CD4-positive, alpha-beta memory T cell (primary cell): ENCODE measurements at regions not wholly inside any gene's neighbourhood (a gene's known extent, or its start where the extent isn't known, plus 50 kb on each side); places are given as distances from the start of the nearest gene placed in this dataset.

Experiments used
- CTCF ChIA-PET: fragments of 350-600 bp; sonication (Branson Sonifier 250); formaldehyde crosslinking; loops from one replicate; lab custom pipeline; 2021; ENCODE audit warnings: inconsistent platforms; ENCODE audit not compliant: partially characterized antibody; lab: Charles Lee
- POLR2A ChIA-PET: fragments of 350-600 bp; sonication (Branson Sonifier 250); formaldehyde crosslinking; loops from one replicate; lab custom pipeline; 2021; ENCODE audit not compliant: partially characterized antibody; lab: Charles Lee
- DNase-seq, 5 donors: peaks; one replicate each; pipeline versions ENCODE4 v3.0.0 to v3.0.0-alpha.2; 2020 to 2022; ENCODE audit warnings: mixed read lengths in 1 of 5
- H3K27ac ChIP-seq: one replicate; pipeline ENCODE4 v1.7.0; 2013; ENCODE audit warnings: low read depth, low read length
- H3K27me3 ChIP-seq: 2 replicates; pipeline ENCODE4 v1.7.0; 2013; ENCODE audit warnings: mild to moderate bottlenecking, low read length, moderate library complexity; ENCODE audit not compliant: insufficient read depth
- H3K36me3 ChIP-seq: 2 replicates; pipeline ENCODE4 v1.7.0; 2013; ENCODE audit warnings: mild to moderate bottlenecking, low read length, moderate library complexity; ENCODE audit not compliant: insufficient read depth
- H3K4me1 ChIP-seq: 2 replicates; pipeline ENCODE4 v1.7.0; 2013; ENCODE audit warnings: mild to moderate bottlenecking, low read length, moderate library complexity; ENCODE audit not compliant: insufficient read depth
- H3K4me3 ChIP-seq, 2 donors: one replicate each; pipeline ENCODE4 v1.7.0; 2013; ENCODE audit warnings: low read length in 2 of 2, mild to moderate bottlenecking in 1 of 2
- H3K9me3 ChIP-seq, 2 donors: one replicate each; pipeline ENCODE4 v1.7.0; 2013; ENCODE audit warnings: low read length in 2 of 2, control low read depth in 1 of 2; ENCODE audit not compliant: control insufficient read depth in 1 of 2
- H3K27ac Mint-ChIP-seq, 7 donors: one replicate each; pipeline ENCODE4 v1.8.0; 2020 to 2021; ENCODE audit warnings: mixed read lengths in 7 of 7, mild to moderate bottlenecking in 6 of 7, inconsistent platforms in 3 of 7, moderate library complexity in 3 of 7
- H3K27me3 Mint-ChIP-seq, 2 donors: one replicate each; pipeline ENCODE4 v1.8.0; 2020 to 2021; ENCODE audit warnings: mixed read lengths in 2 of 2
- H3K36me3 Mint-ChIP-seq, 2 donors: one replicate each; pipeline ENCODE4 v1.8.0; 2020 to 2021; ENCODE audit warnings: mixed read lengths in 2 of 2, inconsistent platforms in 1 of 2, mild to moderate bottlenecking in 1 of 2
- H3K4me1 Mint-ChIP-seq, 4 donors: one replicate each; pipeline ENCODE4 v1.8.0; 2020 to 2021; ENCODE audit warnings: mixed read lengths in 4 of 4, mild to moderate bottlenecking in 1 of 4
- H3K4me3 Mint-ChIP-seq, 8 donors: one replicate each; pipeline ENCODE4 v1.8.0; 2020 to 2021; ENCODE audit warnings: mixed read lengths in 8 of 8, mild to moderate bottlenecking in 7 of 8, moderate library complexity in 6 of 8, inconsistent platforms in 3 of 8
- H3K9me3 Mint-ChIP-seq, 8 donors: one replicate each; pipeline ENCODE4 v1.8.0; 2020 to 2021; ENCODE audit warnings: mixed read lengths in 8 of 8, mild to moderate bottlenecking in 5 of 8, inconsistent platforms in 3 of 8, moderate library complexity in 1 of 8
- intact Hi-C: fragments of 100-400 bp; cut with micrococcal nuclease; formaldehyde crosslinking; loops from one replicate; pipeline ENCODE4 v1.15.1; 2023

DNA sequence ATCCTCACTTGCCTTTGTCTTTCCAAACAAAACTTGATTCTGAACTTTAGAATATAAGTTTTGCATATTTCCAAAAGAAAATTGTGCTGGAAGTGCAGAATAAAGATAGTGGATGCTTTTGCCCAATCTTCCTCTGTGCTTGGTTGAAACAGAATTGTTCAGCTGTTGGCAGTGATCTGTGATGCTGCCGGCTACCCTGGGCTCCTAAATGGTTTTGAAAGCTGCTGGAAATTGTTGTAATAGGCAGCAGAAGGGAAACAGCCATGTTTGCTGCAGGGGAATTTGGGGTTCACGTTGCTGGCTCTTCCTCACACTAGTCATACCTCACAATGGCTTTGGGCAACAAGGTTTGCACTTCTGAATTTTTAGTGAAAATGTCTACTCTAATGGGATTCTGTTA, 398.0 kb downstream of the RAPGEF2 start:
- no peaks in the 10 kb centered on the region for H3K36me3 Mint-ChIP-seq
- no peaks in the 10 kb centered on the region for H3K4me1 Mint-ChIP-seq
- H3K27me3 Mint-ChIP-seq: peaks cover 7% of the 10 kb centered on the region in 2 donors
- no peak overlapping the region for H3K4me3 ChIP-seq
- peaks cover 0 to 3% (median 0%) of the 10 kb centered on the region in 8 donors for H3K9me3 Mint-ChIP-seq
- no peak overlapping the region for H3K27ac ChIP-seq
- no peak overlapping the region for H3K27ac Mint-ChIP-seq
- POLR2A ChIA-PET: no interaction called here
- no peaks in the 10 kb centered on the region for H3K27me3 ChIP-seq
- H3K9me3 ChIP-seq: no peaks in the 10 kb centered on the region
- CTCF ChIA-PET: no interaction called here
- no peaks in the 10 kb centered on the region for H3K36me3 ChIP-seq
- intact Hi-C loops: no loop called here
- no peak for DNase-seq
- H3K4me1 ChIP-seq: no peaks in the 10 kb centered on the region
- H3K4me3 Mint-ChIP-seq: no peak overlapping the region

DNA sequence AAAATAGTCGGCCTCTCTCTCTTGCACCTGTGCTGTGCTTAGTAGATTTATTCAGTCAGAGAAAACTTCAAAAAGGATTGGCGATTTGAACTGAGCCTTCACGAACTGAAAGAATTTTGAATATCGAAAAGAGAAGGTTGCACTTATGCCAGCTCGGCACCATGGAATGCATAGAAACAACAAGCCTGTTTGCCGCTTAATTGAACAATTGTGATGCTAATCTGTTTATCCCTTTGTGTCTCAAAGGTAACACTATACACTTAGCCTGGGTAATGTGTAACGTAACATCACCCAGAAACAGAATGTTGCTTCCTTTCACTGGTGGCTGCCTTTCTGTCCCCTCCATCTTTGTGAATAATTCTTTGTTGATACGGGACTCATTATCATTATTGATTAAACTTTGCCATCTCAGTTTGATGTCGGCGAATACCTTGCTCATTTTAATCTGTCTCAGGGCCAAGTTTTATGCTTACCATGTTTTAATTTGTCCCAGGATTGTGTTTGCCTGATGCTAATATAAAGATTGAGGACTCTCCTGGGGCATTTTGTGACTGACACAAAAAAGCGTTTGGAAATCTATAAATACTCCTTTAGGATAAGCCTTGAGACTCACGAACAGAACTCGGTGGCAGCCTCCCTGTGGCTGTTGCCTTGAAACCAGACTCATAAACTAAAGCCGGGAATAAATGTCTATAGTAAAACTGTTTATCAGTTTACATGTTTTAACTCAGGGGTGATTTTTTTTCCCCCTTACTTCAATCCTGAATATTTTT, 400.5 kb downstream of the RAPGEF2 start:
- Mint-ChIP-seq H3K27ac (no peak overlapping the region), H3K9me3 (peaks cover 0 to 3% (median 0%) of the 10 kb centered on the region in 8 donors), H3K27me3 (peaks cover 7 to 9% of the 10 kb centered on the region in 2 donors), H3K4me1 (no peaks in the 10 kb centered on the region), H3K36me3 (no peaks in the 10 kb centered on the region), H3K4me3 (no peak overlapping the region)
- Histone ChIP-seq H3K4me1 (no peaks in the 10 kb centered on the region), H3K27me3 (no peaks in the 10 kb centered on the region), H3K27ac (no peak overlapping the region), H3K36me3 (no peaks in the 10 kb centered on the region), H3K4me3 (no peak overlapping the region), H3K9me3 (no peaks in the 10 kb centered on the region)
- intact Hi-C loops: no loop called here
- DNase-seq: no peak
- CTCF ChIA-PET: no interaction called here
- POLR2A ChIA-PET: no interaction called here

DNA sequence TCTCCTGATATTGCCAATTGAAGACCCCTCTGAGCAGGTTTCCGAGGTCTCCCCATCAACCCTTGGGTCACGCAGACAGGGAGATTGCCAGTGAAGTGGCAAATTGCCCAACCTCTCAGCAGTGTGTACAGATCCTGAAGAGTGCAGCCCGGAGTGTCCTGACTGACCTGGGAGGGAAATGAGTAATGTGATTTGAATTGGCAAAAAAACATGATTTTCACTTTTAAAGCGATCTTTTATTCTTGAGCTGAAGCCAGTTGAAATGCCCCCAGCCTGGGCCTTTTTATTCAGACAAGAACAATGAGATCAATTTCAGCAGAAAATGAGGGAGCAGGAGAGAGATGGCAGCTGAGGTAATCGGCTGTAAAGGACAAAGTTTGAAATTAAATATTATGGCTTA, 401.8 kb downstream of the RAPGEF2 start:
- intact Hi-C loops: no loop called here
- Mint-ChIP-seq H3K36me3 (no peaks in the 10 kb centered on the region), H3K9me3 (peaks cover 0 to 3% (median 0%) of the 10 kb centered on the region in 8 donors), H3K27ac (no peak overlapping the region), H3K27me3 (peaks cover 7 to 9% of the 10 kb centered on the region in 2 donors), H3K4me1 (no peaks in the 10 kb centered on the region), H3K4me3 (no peak overlapping the region)
- no peak overlapping the region for H3K27ac ChIP-seq
- no peaks in the 10 kb centered on the region for H3K36me3 ChIP-seq
- no peaks in the 10 kb centered on the region for H3K4me1 ChIP-seq
- no peak overlapping the region for H3K4me3 ChIP-seq
- no peaks in the 10 kb centered on the region for H3K9me3 ChIP-seq
- no peaks in the 10 kb centered on the region for H3K27me3 ChIP-seq
- ChIA-PET CTCF (no interaction called here), POLR2A (no interaction called here)
- no peak for DNase-seq

DNA sequence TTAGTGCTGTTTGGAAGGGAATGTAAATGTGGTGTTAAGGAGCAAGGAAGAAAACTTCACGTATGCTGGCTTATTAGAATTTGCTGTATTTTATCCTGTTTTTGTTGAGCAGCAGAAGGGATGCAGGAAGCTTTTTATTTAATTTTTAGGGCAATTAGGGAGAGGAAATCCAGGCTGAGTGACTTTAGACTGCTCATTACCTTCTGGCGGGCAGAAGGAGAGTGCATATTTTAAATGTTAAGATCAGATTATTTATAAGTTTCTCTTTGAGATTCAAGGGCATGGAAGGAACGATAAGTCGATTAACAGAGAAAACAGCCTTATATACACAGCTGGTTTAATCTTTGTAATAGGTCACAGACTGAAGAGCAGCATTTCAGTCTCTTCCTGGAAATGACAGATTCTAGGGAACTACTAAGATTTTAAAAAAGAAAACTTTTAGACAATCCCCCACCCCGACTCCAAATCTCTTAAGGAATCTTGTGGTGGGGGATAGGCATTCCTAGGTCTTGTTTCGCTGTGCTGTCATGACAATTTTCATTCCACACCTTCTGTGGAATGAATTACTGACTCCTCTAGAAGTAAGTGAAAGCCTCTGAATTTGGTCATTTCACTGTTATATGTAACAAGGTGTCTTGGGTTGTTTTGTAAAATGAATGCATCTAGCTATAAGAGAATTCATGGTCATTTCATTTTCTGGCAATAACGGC, 402.5 kb downstream of the RAPGEF2 start:
- no peaks in the 10 kb centered on the region for H3K4me1 Mint-ChIP-seq
- ChIA-PET POLR2A (no interaction called here), CTCF (no interaction called here)
- intact Hi-C loops: no loop called here
- H3K36me3 Mint-ChIP-seq: no peaks in the 10 kb centered on the region
- Histone ChIP-seq H3K36me3 (no peaks in the 10 kb centered on the region), H3K4me3 (no peak overlapping the region), H3K27ac (no peak overlapping the region), H3K9me3 (no peaks in the 10 kb centered on the region), H3K4me1 (no peaks in the 10 kb centered on the region), H3K27me3 (no peaks in the 10 kb centered on the region)
- H3K27me3 Mint-ChIP-seq: peaks cover 6 to 9% of the 10 kb centered on the region in 2 donors
- H3K9me3 Mint-ChIP-seq: peaks cover 0 to 3% (median 0%) of the 10 kb centered on the region in 8 donors
- no peak for DNase-seq
- no peak overlapping the region for H3K27ac Mint-ChIP-seq
- H3K4me3 Mint-ChIP-seq: no peak overlapping the region

DNA sequence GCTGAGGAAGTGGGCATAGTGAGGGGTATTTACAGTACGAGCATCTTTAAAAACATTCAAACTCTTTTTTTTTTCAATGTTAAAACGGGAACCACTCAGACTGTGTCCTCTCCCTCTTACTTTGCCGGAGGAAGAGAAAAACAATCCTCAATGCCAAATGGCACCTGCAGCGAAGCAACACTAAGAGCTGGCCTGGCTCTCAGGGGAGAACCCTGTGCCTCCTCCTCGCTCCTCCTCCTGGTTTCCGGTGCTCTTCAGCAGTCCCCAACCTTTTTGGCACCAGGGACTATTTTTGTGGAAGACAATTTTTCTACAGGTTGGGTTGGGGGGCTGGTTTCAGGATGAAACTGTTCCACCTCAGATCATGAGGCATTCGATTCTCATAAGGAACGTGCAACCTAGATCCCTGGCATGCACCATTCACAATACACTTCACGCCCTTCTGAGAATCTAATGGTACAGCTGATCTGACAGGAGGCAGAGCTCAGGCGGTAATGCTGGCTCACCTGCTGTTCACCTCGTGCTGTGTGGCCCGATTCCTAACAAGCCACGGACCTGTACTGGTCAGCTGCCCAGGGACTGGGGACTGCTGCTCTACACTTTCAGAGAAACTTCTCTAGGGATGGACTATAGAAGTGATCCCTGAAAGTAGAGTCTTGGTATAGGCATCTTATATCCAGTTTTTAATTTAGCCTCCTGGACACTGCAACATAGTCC, 404.1 kb downstream of the RAPGEF2 start:
- no peak overlapping the region for H3K27ac ChIP-seq
- Mint-ChIP-seq H3K9me3 (peaks cover 0 to 3% (median 0%) of the 10 kb centered on the region in 8 donors), H3K27me3 (peaks cover 6 to 9% of the 10 kb centered on the region in 2 donors), H3K4me3 (no peak overlapping the region), H3K36me3 (no peaks in the 10 kb centered on the region), H3K27ac (no peak overlapping the region), H3K4me1 (no peaks in the 10 kb centered on the region)
- ChIA-PET POLR2A (no interaction called here), CTCF (no interaction called here)
- H3K9me3 ChIP-seq: no peaks in the 10 kb centered on the region
- intact Hi-C loops: no loop called here
- no peaks in the 10 kb centered on the region for H3K27me3 ChIP-seq
- H3K4me3 ChIP-seq: no peak overlapping the region
- H3K4me1 ChIP-seq: no peaks in the 10 kb centered on the region
- H3K36me3 ChIP-seq: no peaks in the 10 kb centered on the region
- no peak for DNase-seq

DNA sequence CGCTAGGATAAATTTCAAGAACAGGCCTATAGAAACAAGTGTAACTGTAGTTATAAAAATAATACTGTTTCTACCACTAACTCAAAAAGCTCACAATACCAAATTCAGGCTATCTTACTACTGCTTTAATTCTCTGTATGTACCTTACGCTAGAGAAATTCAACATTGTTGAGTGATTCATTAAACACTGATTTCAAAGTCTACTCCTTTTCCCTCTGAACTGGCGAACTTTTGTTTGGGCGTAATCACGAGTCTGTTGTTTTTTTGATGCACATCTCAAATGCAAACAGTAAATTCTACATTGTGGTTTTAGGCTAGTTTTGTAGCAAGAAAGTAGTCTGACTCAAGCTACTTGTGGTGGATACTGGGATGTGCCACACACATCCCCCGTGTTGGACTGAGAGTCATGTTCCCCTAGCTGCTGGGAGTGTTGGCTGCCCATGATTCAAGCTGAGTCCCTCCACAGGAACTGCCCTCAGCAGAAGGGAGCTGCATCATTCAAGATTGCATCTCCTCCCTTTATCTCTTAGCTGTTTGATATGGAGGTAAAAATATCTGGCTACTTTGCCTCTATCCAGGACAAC, 406.1 kb downstream of the RAPGEF2 start:
- Mint-ChIP-seq H3K4me3 (no peak overlapping the region), H3K9me3 (peaks cover 0 to 3% (median 0%) of the 10 kb centered on the region in 8 donors), H3K27ac (no peak overlapping the region), H3K36me3 (no peaks in the 10 kb centered on the region), H3K4me1 (no peaks in the 10 kb centered on the region), H3K27me3 (peaks cover 7% of the 10 kb centered on the region in 2 donors)
- intact Hi-C loops: no loop called here
- Histone ChIP-seq H3K4me1 (no peaks in the 10 kb centered on the region), H3K27me3 (no peaks in the 10 kb centered on the region), H3K9me3 (no peaks in the 10 kb centered on the region), H3K36me3 (no peaks in the 10 kb centered on the region), H3K4me3 (no peak overlapping the region), H3K27ac (no peak overlapping the region)
- DNase-seq: no peak
- ChIA-PET CTCF (no interaction called here), POLR2A (no interaction called here)

DNA sequence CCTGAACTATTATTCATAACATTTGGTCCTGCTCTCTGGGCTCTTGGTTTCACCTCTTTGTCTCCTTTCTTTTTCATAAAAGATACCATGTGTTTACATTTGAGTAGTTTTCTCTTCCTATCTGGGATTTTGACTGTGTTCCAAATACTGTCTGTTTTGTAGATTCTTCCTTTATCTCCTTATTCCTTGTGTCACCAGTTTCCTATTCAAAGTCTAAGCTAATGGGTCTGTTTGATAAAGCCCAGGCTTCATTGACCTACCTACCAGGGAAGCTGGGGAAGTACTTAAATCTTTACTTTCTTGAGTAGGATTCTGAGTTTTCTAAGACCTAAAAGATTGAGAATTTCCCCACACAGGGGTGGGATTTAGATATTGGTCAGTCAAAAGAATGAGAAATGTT, 409.5 kb downstream of the RAPGEF2 start:
- DNase-seq: no peak
- ChIA-PET POLR2A (no interaction called here), CTCF (no interaction called here)
- no peaks in the 10 kb centered on the region for H3K36me3 ChIP-seq
- no peak overlapping the region for H3K27ac ChIP-seq
- Mint-ChIP-seq H3K27me3 (peaks cover 0 to 4% of the 10 kb centered on the region in 2 donors), H3K36me3 (no peaks in the 10 kb centered on the region), H3K4me1 (no peaks in the 10 kb centered on the region), H3K4me3 (no peak overlapping the region), H3K9me3 (peaks cover 0 to 5% (median 0%) of the 10 kb centered on the region in 8 donors), H3K27ac (no peak overlapping the region)
- H3K4me3 ChIP-seq: no peak overlapping the region
- intact Hi-C loops: no loop called here
- H3K4me1 ChIP-seq: no peaks in the 10 kb centered on the region
- no peaks in the 10 kb centered on the region for H3K27me3 ChIP-seq
- no peaks in the 10 kb centered on the region for H3K9me3 ChIP-seq
